IMR-90 (cell line): ENCODE measurements at regions not wholly inside any gene's neighbourhood (a gene's known extent, or its start where the extent isn't known, plus 50 kb on each side); places are given as distances from the start of the nearest gene placed in this dataset.
"Not testable (repeated sequence)": the region's sequence is repeated elsewhere in the genome, so short reads cannot be mapped to it uniquely, and the experiment has no call there.

Experiments used
- ATAC-seq: fragments of 200-7000 bp; cut with Tn5 transposase; 2 replicates; pipeline ENCODE4 v1.9.1; 2020; ENCODE audit warnings: low read depth, mild to moderate bottlenecking, moderate library complexity
- BruUV-seq: library from RNA; stranded (reverse); fragments of 400-500 nt; replicated peaks from 2 replicates; lab custom pipeline; 2021; lab: Mats Ljungman, UMichigan
- CTCF ChIA-PET: fragments of 300-600 bp; formaldehyde crosslinking; extraction: SDS; loops from one replicate; lab custom pipeline; 2021; ENCODE audit warnings: antibody characterized with exemption; lab: Yijun Ruan, JAX
- POLR2A ChIA-PET: fragments of 300-600 bp; sonication (Branson Sonifier 250); formaldehyde crosslinking; loops from one replicate; lab custom pipeline; 2022; ENCODE audit warnings: antibody characterized with exemption; ENCODE audit not compliant: unreplicated experiment; lab: Charles Lee
- DNase-seq: peaks from one replicate; pipeline ENCODE4 v3.0.0; 2013
- H2AFZ ChIP-seq: replicated peaks from 2 replicates; pipeline ENCODE3; 2013; ENCODE audit warnings: low read length, mild to moderate bottlenecking; ENCODE audit not compliant: poor library complexity
- H2AK5ac ChIP-seq: 2 replicates; pipeline ENCODE4 v1.6.1; 2013; ENCODE audit warnings: low read depth, low read length, inconsistent platforms
- H2AK9ac ChIP-seq: replicated peaks from 2 replicates; pipeline ENCODE3; 2013; ENCODE audit warnings: mild to moderate bottlenecking, low read depth, low read length, moderate library complexity; ENCODE audit not compliant: poor library complexity
- H2BK120ac ChIP-seq: 2 replicates; pipeline ENCODE4 v1.6.1; 2013; ENCODE audit warnings: low read depth, low read length, inconsistent platforms
- H2BK15ac ChIP-seq: 3 replicates; pipeline ENCODE4 v1.6.1; 2013; ENCODE audit warnings: low read depth, low read length, inconsistent platforms
- H2BK20ac ChIP-seq: 2 replicates; pipeline ENCODE4 v1.6.1; 2013; ENCODE audit warnings: low read depth, mild to moderate bottlenecking, inconsistent platforms, low read length, moderate library complexity
- H2BK5ac ChIP-seq: 2 replicates; pipeline ENCODE4 v1.6.1; 2013; ENCODE audit warnings: mild to moderate bottlenecking, low read depth, low read length, inconsistent platforms; ENCODE audit not compliant: poor library complexity, severe bottlenecking
- H3K14ac ChIP-seq: replicated peaks from 2 replicates; pipeline ENCODE4 v1.6.1; 2013; ENCODE audit warnings: low read depth, low read length, inconsistent platforms
- H3K18ac ChIP-seq: 2 replicates; pipeline ENCODE4 v1.6.1; 2013; ENCODE audit warnings: low read depth, low read length, control low read depth
- H3K23ac ChIP-seq: 2 replicates; pipeline ENCODE4 v1.6.1; 2013; ENCODE audit warnings: low read depth, low read length, inconsistent platforms
- H3K27ac ChIP-seq: 2 replicates; pipeline ENCODE4 v1.5.1; 2013; ENCODE audit warnings: mild to moderate bottlenecking, control low read depth, low read length; ENCODE audit not compliant: insufficient read depth
- H3K27me3 ChIP-seq: 2 replicates; pipeline ENCODE4 v1.6.1; 2013; ENCODE audit warnings: low read length; ENCODE audit not compliant: control insufficient read depth, insufficient read depth
- H3K36me3 ChIP-seq: 2 replicates; pipeline ENCODE4 v1.6.1; 2013; ENCODE audit warnings: low read length, mixed read lengths; ENCODE audit not compliant: control insufficient read depth, insufficient read depth
- H3K4ac ChIP-seq: 2 replicates; pipeline ENCODE4 v1.6.1; 2013; ENCODE audit warnings: low read depth, low read length, inconsistent platforms
- H3K4me1 ChIP-seq: 2 replicates; pipeline ENCODE4 v1.6.1; 2013; ENCODE audit warnings: low read length, mixed read lengths; ENCODE audit not compliant: control insufficient read depth, insufficient read depth
- H3K4me2 ChIP-seq: 2 replicates; pipeline ENCODE4 v1.6.1; 2013; ENCODE audit warnings: low read depth, mild to moderate bottlenecking, control low read depth, low read length, moderate library complexity
- H3K4me3 ChIP-seq: 2 replicates; pipeline ENCODE4 v1.5.1; 2013; ENCODE audit warnings: low read depth, mild to moderate bottlenecking, control low read depth, low read length, moderate library complexity; ENCODE audit not compliant: insufficient read depth
- H3K56ac ChIP-seq: 2 replicates; pipeline ENCODE4 v1.6.1; 2013; ENCODE audit warnings: low read length, inconsistent platforms; ENCODE audit not compliant: insufficient read depth; ENCODE audit errors: extremely low read depth
- H3K79me1 ChIP-seq, 2 experiments: 2 replicates each; pipeline ENCODE4 v1.6.1; 2013; ENCODE audit warnings: low read length in 2 of 2, inconsistent platforms in 1 of 2, low read depth in 1 of 2
- H3K9ac ChIP-seq: 2 replicates; pipeline ENCODE4 v1.6.1; 2013; ENCODE audit warnings: low read depth, low read length, control low read depth
- H3K9me1 ChIP-seq: 2 replicates; pipeline ENCODE4 v1.6.1; 2013; ENCODE audit warnings: low read length, inconsistent platforms; ENCODE audit not compliant: insufficient read depth
- H3K9me3 ChIP-seq: 2 replicates; pipeline ENCODE4 v1.6.1; 2013; ENCODE audit warnings: low read length; ENCODE audit not compliant: control insufficient read depth, insufficient read depth
- H4K20me1 ChIP-seq: 2 replicates; pipeline ENCODE4 v1.6.1; 2013; ENCODE audit warnings: low read length, inconsistent platforms; ENCODE audit not compliant: insufficient read depth
- H4K5ac ChIP-seq: 2 replicates; pipeline ENCODE4 v1.6.1; 2013; ENCODE audit warnings: mild to moderate bottlenecking, low read depth, low read length, control low read depth
- H4K8ac ChIP-seq, 2 experiments: 2 replicates each; pipeline ENCODE4 v1.6.1; 2013; ENCODE audit warnings: low read depth in 2 of 2, low read length in 2 of 2, control low read depth in 1 of 2, inconsistent platforms in 1 of 2
- H4K91ac ChIP-seq: 2 replicates; pipeline ENCODE4 v1.6.1; 2013; ENCODE audit warnings: low read depth, low read length, inconsistent platforms; ENCODE audit not compliant: insufficient read depth
- WGBS, 2 experiments: methylation state at CpG; one replicate each; pipeline versions ENCODE4 v1.1.5 to v1.1.7; 2013; ENCODE audit warnings: missing lambda C conversion rate in 2 of 2; ENCODE audit not compliant: insufficient read length in 1 of 2; ENCODE audit errors: extremely low coverage in 2 of 2; 5-methylcytosine and 5-hydroxymethylcytosine counted together
- dilution Hi-C: fragments of 300-500 bp; cut with HindIII; formaldehyde crosslinking; loops from one replicate; pipeline ENCODE4 v1.14.3; 2018; ENCODE audit warnings: low sequenced_read_pairs; ENCODE audit not compliant: unreplicated experiment
- in situ Hi-C: fragments of 300-500 bp; cut with MboI; formaldehyde crosslinking; loops from 3 replicates; pipeline ENCODE4 v1.14.3; 2019; ENCODE audit warnings: low sequenced_read_pairs, inconsistent platforms, mixed read lengths
- intact Hi-C: fragments of 100-400 bp; cut with micrococcal nuclease; formaldehyde crosslinking; loops from 2 replicates; pipeline ENCODE4 v1.10.0; 2022

- H2AK9ac ChIP-seq, H4K8ac ChIP-seq, H3K9ac ChIP-seq, H2AFZ ChIP-seq, dilution Hi-C loops, H3K36me3 ChIP-seq, ATAC-seq, CTCF ChIA-PET, H3K79me1 ChIP-seq, intact Hi-C loops, H2BK120ac ChIP-seq, H2BK15ac ChIP-seq, H3K14ac ChIP-seq, H2AK5ac ChIP-seq, H3K27ac ChIP-seq, H3K56ac ChIP-seq, H4K20me1 ChIP-seq, H3K9me3 ChIP-seq, H4K5ac ChIP-seq, in situ Hi-C loops, H3K4ac ChIP-seq, H4K91ac ChIP-seq, POLR2A ChIA-PET, H2BK5ac ChIP-seq, DNase-seq, H3K9me1 ChIP-seq, H3K4me1 ChIP-seq, BruUV-seq, H3K23ac ChIP-seq, H3K18ac ChIP-seq, H3K4me2 ChIP-seq, H3K4me3 ChIP-seq, H3K27me3 ChIP-seq, H2BK20ac ChIP-seq: not testable (repeated sequence)
- 25% methylated on average over 2 of the region's 8 CpGs; no CpG with 5 or more reads in 1 of the 2 experiments for WGBS, 2 experiments
These were observed 59.8 kb upstream of the TMSB15B start for GRCh38 chrX:103902606-103903005.
